ENCODE measurements at regions not wholly inside any gene's neighbourhood (a gene's known extent, or its start where the extent isn't known, plus 50 kb on each side); places are given as distances from the start of the nearest gene placed in this dataset.

- TF ChIP-seq ZFP1 (CRISPR knock-in tag; IDR thresholded peaks at IDR 0.05): no peak
- no peak for TF ChIP-seq KDM4B (CRISPR knock-in tag; IDR thresholded peaks at IDR 0.05)
- TF ChIP-seq, protein P1, sequence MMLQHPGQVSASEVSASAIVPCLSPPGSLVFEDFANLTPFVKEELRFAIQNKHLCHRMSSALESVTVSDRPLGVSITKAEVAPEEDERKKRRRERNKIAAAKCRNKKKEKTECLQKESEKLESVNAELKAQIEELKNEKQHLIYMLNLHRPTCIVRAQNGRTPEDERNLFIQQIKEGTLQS (CRISPR knock-in tag; IDR thresholded peaks at IDR 0.05): no peak
- TF ChIP-seq RFX1 (IDR thresholded peaks at IDR 0.05): no peak
- no peak for TF ChIP-seq POLR2G (IDR thresholded peaks at IDR 0.05; ENCODE audit: low read depth, low read length)
Observed at GRCh38 chr7:17632384-17632783, 307.9 kb downstream of the SNX13 start (continued).

GRCh38 chr7:17633067-17633466, 307.2 kb downstream of the SNX13 start:
- POLR2A ChIA-PET: interaction anchor here (1.7 to 1.9 kb wide), 2 partner anchors 12 to 15 kb away, joined by 5 to 7 read pairs; no protein-coding TSS in a partner anchor
- CTCF ChIA-PET (ENCODE audit: low intra/inter-chr PET ratio, low total read pairs): no interaction called here
- peaks cover 17% of the 10 kb centered on the region; the same call in 1 of the 2 replicates for H3K4me1 ChIP-seq (ENCODE audit: insufficient read depth, low read length)
- no peak overlapping the region for H3K4me3 ChIP-seq (replicated peaks in 1 of 3; ENCODE audit: insufficient read depth in 1 of 3, low read depth in 2 of 3, low read length in 3 of 3)
- H3K27ac ChIP-seq (ENCODE audit: extremely low read length, insufficient read depth, low read length): no peak overlapping the region
- H3K9ac ChIP-seq (ENCODE audit: insufficient read depth, low read depth, low read length): no peak overlapping the region
- FAIRE-seq: no peak
- H3K4me2 ChIP-seq (ENCODE audit: low read depth, low read length): no peak overlapping the region
- no peaks in the 10 kb centered on the region for H4K20me1 ChIP-seq (ENCODE audit: insufficient read depth, low read length)
- intact Hi-C loops (cut with micrococcal nuclease; ENCODE audit: unreplicated experiment): no loop called here
- H3K27me3 ChIP-seq (ENCODE audit: control insufficient read depth in 1 of 2, insufficient read depth in 2 of 2, low read length in 2 of 2): no peaks in the 10 kb centered on the region
- H3K79me2 ChIP-seq (ENCODE audit: insufficient read depth, low read length): no peaks in the 10 kb centered on the region
- peak; percentile 39 for DNase-seq (ENCODE audit: low spot score)
- no peaks in the 10 kb centered on the region for H3K36me3 ChIP-seq (replicated peaks in 1 of 2; ENCODE audit: control insufficient read depth in 1 of 2, insufficient read depth in 2 of 2, low read length in 2 of 2)
- 0% methylated on average over 1 of the region's 1 CpG for WGBS (ENCODE audit: low lambda C conversion rate)
- H2AFZ ChIP-seq (ENCODE audit: low read length): no peak overlapping the region
- no TSS peak for BruUV-seq (replicated peaks)
- in situ Hi-C loops (cut with HindIII; ENCODE audit: extremely low pct_ligation_motif_present, low pct_unique_long_range_greater_than_20kb): no loop called here
- H3K9me3 ChIP-seq (ENCODE audit: low read length): no peaks in the 10 kb centered on the region
- ATAC-seq: peak; percentile 86
- TF ChIP-seq HHEX (CRISPR knock-in tag; IDR thresholded peaks at IDR 0.05) (no peak), SMAD9 (CRISPR knock-in tag; IDR thresholded peaks at IDR 0.05) (no peak), FUBP1 (CRISPR knock-in tag; IDR thresholded peaks at IDR 0.05; ENCODE audit: borderline replicate concordance) (no peak), FOXK2 (IDR thresholded peaks at IDR 0.05) (no peak), ZNF138 (CRISPR knock-in tag; IDR thresholded peaks at IDR 0.05; ENCODE audit: low read depth) (no peak), SMAD3 (CRISPR knock-in tag; IDR thresholded peaks at IDR 0.05) (no peak), JUN (CRISPR knock-in tag; IDR thresholded peaks at IDR 0.05) (0 out of 2 replicates have a peak, but pooled peaks have one; percentile 49), FOSL2 (CRISPR knock-in tag; IDR thresholded peaks at IDR 0.05) (peak; percentile 91), NR2F1 (CRISPR knock-in tag; IDR thresholded peaks at IDR 0.05) (no peak), LCORL (IDR thresholded peaks at IDR 0.05) (no peak), LCORL (CRISPR knock-in tag; IDR thresholded peaks at IDR 0.05) (peak; percentile 47; the same call in 1 of the 2 replicates), ZNF776 (CRISPR knock-in tag; IDR thresholded peaks at IDR 0.05) (no peak), RFX5 (IDR thresholded peaks at IDR 0.05; ENCODE audit: low read depth, low read length) (no peak), MED1 (CRISPR knock-in tag; IDR thresholded peaks at IDR 0.05) (no peak)
- TF ChIP-seq, protein P2, sequence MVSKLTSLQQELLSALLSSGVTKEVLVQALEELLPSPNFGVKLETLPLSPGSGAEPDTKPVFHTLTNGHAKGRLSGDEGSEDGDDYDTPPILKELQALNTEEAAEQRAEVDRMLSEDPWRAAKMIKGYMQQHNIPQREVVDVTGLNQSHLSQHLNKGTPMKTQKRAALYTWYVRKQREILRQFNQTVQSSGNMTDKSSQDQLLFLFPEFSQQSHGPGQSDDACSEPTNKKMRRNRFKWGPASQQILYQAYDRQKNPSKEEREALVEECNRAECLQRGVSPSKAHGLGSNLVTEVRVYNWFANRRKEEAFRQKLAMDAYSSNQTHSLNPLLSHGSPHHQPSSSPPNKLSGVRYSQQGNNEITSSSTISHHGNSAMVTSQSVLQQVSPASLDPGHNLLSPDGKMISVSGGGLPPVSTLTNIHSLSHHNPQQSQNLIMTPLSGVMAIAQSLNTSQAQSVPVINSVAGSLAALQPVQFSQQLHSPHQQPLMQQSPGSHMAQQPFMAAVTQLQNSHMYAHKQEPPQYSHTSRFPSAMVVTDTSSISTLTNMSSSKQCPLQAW (CRISPR knock-in tag; IDR thresholded peaks at IDR 0.05): 0 out of 2 replicates have a peak, but pooled peaks have one; percentile 16
- TF ChIP-seq, protein P3, sequence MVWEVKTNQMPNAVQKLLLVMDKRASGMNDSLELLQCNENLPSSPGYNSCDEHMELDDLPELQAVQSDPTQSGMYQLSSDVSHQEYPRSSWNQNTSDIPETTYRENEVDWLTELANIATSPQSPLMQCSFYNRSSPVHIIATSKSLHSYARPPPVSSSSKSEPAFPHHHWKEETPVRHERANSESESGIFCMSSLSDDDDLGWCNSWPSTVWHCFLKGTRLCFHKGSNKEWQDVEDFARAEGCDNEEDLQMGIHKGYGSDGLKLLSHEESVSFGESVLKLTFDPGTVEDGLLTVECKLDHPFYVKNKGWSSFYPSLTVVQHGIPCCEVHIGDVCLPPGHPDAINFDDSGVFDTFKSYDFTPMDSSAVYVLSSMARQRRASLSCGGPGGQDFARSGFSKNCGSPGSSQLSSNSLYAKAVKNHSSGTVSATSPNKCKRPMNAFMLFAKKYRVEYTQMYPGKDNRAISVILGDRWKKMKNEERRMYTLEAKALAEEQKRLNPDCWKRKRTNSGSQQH (CRISPR knock-in tag; IDR thresholded peaks at IDR 0.05; ENCODE audit: low read depth): no peak

Data from HepG2 (cell line).